Natural killer cell (primary cell): ENCODE measurements at regions not wholly inside any gene's neighbourhood (a gene's known extent, or its start where the extent isn't known, plus 50 kb on each side); places are given as distances from the start of the nearest gene placed in this dataset.
A peak's percentile ranks its signal among the peaks of the same experiment; 100 is the strongest.

ENCODE experiments used
- ATAC-seq, 3 donors: fragments of 150-1000 bp in 2 of 3; fragments of 200-7000 bp in 1 of 3; cut with Tn5 transposase; 1 replicate in 1 of 3; 2 replicates in 2 of 3; pipeline ENCODE4 v1.10.0; 2021; ENCODE audit warnings: mild to moderate bottlenecking in 2 of 3, moderate library complexity in 2 of 3
- DNase-seq, 2 donors: peaks; one replicate each; pipeline versions ENCODE4 v3.0.0 to v3.0.0-alpha.2; 2013 to 2021; ENCODE audit warnings: mixed read lengths in 1 of 2
- H3K27ac ChIP-seq: one replicate; pipeline ENCODE4 v1.5.1; 2013; ENCODE audit warnings: mild to moderate bottlenecking, low read length
- H3K27me3 ChIP-seq: one replicate; pipeline ENCODE4 v1.6.1; 2013; ENCODE audit warnings: low read length; ENCODE audit not compliant: control insufficient read depth, insufficient read depth
- H3K36me3 ChIP-seq: one replicate; pipeline ENCODE4 v1.6.1; 2013; ENCODE audit warnings: low read length; ENCODE audit not compliant: control insufficient read depth, insufficient read depth
- H3K4me1 ChIP-seq: one replicate; pipeline ENCODE4 v1.6.1; 2013; ENCODE audit warnings: low read length; ENCODE audit not compliant: control insufficient read depth, insufficient read depth
- H3K4me3 ChIP-seq: one replicate; pipeline ENCODE4 v1.5.1; 2013; ENCODE audit warnings: low read length
- H3K9me3 ChIP-seq: one replicate; pipeline ENCODE4 v1.6.1; 2013; ENCODE audit warnings: low read length; ENCODE audit not compliant: control insufficient read depth, insufficient read depth
- H3K27ac Mint-ChIP-seq, 2 donors: one replicate each; pipeline ENCODE4 v1.8.0; 2022; ENCODE audit warnings: mild to moderate bottlenecking in 2 of 2, mixed read lengths in 2 of 2, moderate library complexity in 1 of 2
- H3K27me3 Mint-ChIP-seq, 2 donors: one replicate each; pipeline ENCODE4 v1.8.0; 2022; ENCODE audit warnings: low read depth in 2 of 2, mixed read lengths in 2 of 2
- H3K36me3 Mint-ChIP-seq: one replicate; pipeline ENCODE4 v1.8.0; 2022; ENCODE audit warnings: mixed read lengths
- H3K4me1 Mint-ChIP-seq, 2 donors: one replicate each; pipeline ENCODE4 v1.8.0; 2022; ENCODE audit warnings: mixed read lengths in 2 of 2
- H3K4me3 Mint-ChIP-seq: one replicate; pipeline ENCODE4 v1.8.0; 2022; ENCODE audit warnings: mild to moderate bottlenecking, moderate library complexity, mixed read lengths
- H3K9me3 Mint-ChIP-seq, 2 donors: one replicate each; pipeline ENCODE4 v1.8.0; 2022; ENCODE audit warnings: mixed read lengths in 2 of 2
- WGBS: methylation state at CpG from one replicate; pipeline ENCODE4 v1.1.7; 2013; ENCODE audit warnings: missing lambda C conversion rate; ENCODE audit not compliant: insufficient coverage; 5-methylcytosine and 5-hydroxymethylcytosine counted together
- intact Hi-C: fragments of 100-400 bp; cut with micrococcal nuclease; formaldehyde crosslinking; loops from one replicate; pipeline ENCODE4 v1.14.2; 2022
- TF ChIP-seq, protein P1 (sequence below): fragments of 200-600 bp; IDR thresholded peaks from one replicate; pipeline ENCODE4 v1.8.0; 2022; ENCODE audit warnings: antibody characterized with exemption

DNA sequence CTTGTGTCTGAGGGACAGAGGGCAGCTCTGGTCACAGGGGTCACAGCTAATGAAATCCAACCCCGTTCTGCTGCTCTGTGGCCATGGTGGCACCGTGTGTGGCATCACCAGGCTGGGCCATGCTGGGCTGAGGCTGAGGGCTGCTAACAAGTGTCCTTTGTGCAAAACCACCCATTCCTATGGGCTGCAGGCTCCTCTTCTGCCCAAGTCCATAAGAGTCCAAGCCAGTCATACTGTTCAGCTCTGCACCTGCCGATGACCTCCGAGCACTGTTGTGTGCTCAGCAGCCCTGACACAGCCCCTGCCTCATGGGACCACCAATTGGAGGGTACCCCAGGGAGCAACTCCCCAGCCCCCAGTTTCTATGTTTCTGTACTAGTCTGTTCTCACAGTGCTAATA, 133.1 kb downstream of the WDR11 start:
- ATAC-seq (no peak), DNase-seq (no peak)
- Histone ChIP-seq H3K36me3 (no peaks in the 10 kb centered on the region), H3K4me1 (peaks cover 19% of the 10 kb centered on the region), H3K9me3 (peaks cover 1% of the 10 kb centered on the region), H3K4me3 (no peak overlapping the region), H3K27ac (no peak overlapping the region), H3K27me3 (peaks cover 2% of the 10 kb centered on the region)
- TF ChIP-seq, protein P1, sequence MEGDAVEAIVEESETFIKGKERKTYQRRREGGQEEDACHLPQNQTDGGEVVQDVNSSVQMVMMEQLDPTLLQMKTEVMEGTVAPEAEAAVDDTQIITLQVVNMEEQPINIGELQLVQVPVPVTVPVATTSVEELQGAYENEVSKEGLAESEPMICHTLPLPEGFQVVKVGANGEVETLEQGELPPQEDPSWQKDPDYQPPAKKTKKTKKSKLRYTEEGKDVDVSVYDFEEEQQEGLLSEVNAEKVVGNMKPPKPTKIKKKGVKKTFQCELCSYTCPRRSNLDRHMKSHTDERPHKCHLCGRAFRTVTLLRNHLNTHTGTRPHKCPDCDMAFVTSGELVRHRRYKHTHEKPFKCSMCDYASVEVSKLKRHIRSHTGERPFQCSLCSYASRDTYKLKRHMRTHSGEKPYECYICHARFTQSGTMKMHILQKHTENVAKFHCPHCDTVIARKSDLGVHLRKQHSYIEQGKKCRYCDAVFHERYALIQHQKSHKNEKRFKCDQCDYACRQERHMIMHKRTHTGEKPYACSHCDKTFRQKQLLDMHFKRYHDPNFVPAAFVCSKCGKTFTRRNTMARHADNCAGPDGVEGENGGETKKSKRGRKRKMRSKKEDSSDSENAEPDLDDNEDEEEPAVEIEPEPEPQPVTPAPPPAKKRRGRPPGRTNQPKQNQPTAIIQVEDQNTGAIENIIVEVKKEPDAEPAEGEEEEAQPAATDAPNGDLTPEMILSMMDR = no peak
- intact Hi-C loops = no loop called here
- H3K27ac Mint-ChIP-seq = no peak overlapping the region
- peaks cover 6% of the 10 kb centered on the region for H3K36me3 Mint-ChIP-seq
- H3K4me1 Mint-ChIP-seq = peaks cover 11 to 14% of the 10 kb centered on the region in 2 donors
- 77% methylated on average over 4 of the region's 4 CpGs for WGBS
- H3K27me3 Mint-ChIP-seq = peaks cover 7 to 10% of the 10 kb centered on the region in 2 donors
- peaks cover 2% of the 10 kb centered on the region in 2 donors for H3K9me3 Mint-ChIP-seq
- no peak overlapping the region for H3K4me3 Mint-ChIP-seq

DNA sequence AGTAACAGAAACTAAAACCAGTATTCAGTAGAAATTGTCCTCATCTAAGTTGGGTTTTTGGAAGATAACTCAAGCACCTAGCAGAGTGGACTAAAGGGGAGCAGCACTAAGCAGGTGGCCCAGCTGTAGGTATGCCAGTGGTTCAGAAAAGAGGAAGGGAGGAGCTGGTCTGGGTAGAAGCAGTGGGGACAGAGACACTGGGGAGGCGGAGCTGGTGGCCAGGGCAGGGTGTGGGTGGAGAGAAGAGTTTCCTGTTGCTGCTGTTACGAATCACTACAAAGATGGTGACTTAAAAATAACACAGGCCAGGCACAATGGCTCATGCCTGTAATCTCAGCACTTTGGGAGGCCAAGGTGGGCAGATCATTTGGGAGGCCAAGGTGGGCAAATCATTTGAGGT, 136.2 kb downstream of the WDR11 start:
- peaks cover 4% of the 10 kb centered on the region for H3K9me3 ChIP-seq
- Mint-ChIP-seq H3K36me3 (peaks cover 10% of the 10 kb centered on the region), H3K4me3 (peak overlapping the region; percentile 54), H3K27me3 (no peaks in the 10 kb centered on the region), H3K4me1 (peaks cover 11 to 14% of the 10 kb centered on the region in 2 donors), H3K9me3 (peaks cover 2% of the 10 kb centered on the region in 2 donors), H3K27ac (peak overlapping the region; percentile 37 to 48)
- intact Hi-C loops = no loop called here
- peak overlapping the region; percentile 49 for H3K27ac ChIP-seq
- H3K4me3 ChIP-seq = no peak overlapping the region
- no peaks in the 10 kb centered on the region for H3K27me3 ChIP-seq
- DNase-seq (no peak), ATAC-seq (peak in 2 of 3 donors; percentile 51 to 52)
- 36% methylated on average over 2 of the region's 2 CpGs for WGBS
- peaks cover 16% of the 10 kb centered on the region for H3K4me1 ChIP-seq
- H3K36me3 ChIP-seq = no peaks in the 10 kb centered on the region
- TF ChIP-seq, protein P1 = no peak

DNA sequence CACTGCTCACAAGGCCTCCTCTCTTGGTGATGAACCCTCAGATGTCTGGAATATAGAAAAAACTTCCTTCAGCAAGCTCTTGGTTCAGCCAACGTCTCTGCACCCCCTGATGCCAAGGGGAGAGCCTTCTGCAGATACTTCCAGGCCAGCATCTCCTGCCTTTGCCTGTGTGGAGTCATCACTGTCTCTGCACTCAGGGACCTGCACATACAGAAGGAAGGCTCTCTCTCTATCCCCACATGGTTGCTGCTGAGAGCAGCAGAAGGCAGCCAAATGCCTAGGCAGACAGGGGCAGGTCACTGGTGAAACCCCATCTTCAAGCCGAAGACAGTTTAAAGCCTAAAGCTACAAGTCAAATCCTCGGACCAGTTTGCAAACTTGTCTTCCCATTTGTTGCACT, 137.6 kb downstream of the WDR11 start:
- Histone ChIP-seq H3K9me3 (peaks cover 4% of the 10 kb centered on the region), H3K4me1 (peaks cover 16% of the 10 kb centered on the region), H3K27me3 (no peaks in the 10 kb centered on the region), H3K27ac (no peak overlapping the region), H3K36me3 (no peaks in the 10 kb centered on the region), H3K4me3 (no peak overlapping the region)
- TF ChIP-seq, protein P1 = no peak
- Mint-ChIP-seq H3K36me3 (peaks cover 10% of the 10 kb centered on the region), H3K27me3 (no peaks in the 10 kb centered on the region), H3K27ac (no peak overlapping the region), H3K9me3 (peaks cover 2 to 5% of the 10 kb centered on the region in 2 donors), H3K4me1 (peaks cover 9 to 11% of the 10 kb centered on the region in 2 donors), H3K4me3 (no peak overlapping the region)
- 86% methylated on average over 3 of the region's 3 CpGs for WGBS
- DNase-seq (no peak), ATAC-seq (no peak)
- intact Hi-C loops = no loop called here

DNA sequence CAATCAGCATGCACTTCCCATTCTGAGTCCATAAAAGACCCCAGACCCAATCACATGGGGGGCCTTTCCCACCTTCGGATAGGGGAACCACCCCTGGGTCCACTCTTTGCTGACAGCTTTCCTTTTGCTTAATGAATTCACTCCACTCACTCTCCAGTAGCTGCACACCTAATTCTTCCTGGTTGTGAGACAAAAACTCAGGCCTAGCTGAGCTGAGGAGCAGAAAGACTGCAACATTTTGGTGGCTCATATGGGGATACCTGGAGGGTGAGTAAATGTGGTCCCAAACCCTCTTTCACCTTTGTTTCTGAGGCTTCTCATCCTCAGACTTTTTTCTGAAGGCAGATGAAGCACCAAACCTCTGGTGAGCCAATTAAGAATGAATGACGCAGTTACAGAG, 138.1 kb downstream of the WDR11 start:
- Histone ChIP-seq H3K4me1 (peaks cover 16% of the 10 kb centered on the region), H3K4me3 (no peak overlapping the region), H3K27ac (no peak overlapping the region), H3K27me3 (no peaks in the 10 kb centered on the region), H3K36me3 (no peaks in the 10 kb centered on the region), H3K9me3 (peaks cover 4% of the 10 kb centered on the region)
- Mint-ChIP-seq H3K9me3 (peaks cover 3 to 5% of the 10 kb centered on the region in 2 donors), H3K27me3 (no peaks in the 10 kb centered on the region), H3K36me3 (peaks cover 10% of the 10 kb centered on the region), H3K27ac (no peak overlapping the region), H3K4me3 (no peak overlapping the region), H3K4me1 (peaks cover 9 to 11% of the 10 kb centered on the region in 2 donors)
- 91% methylated on average over 2 of the region's 2 CpGs for WGBS
- no peak for ATAC-seq
- TF ChIP-seq, protein P1 = no peak
- intact Hi-C loops = no loop called here
- DNase-seq = no peak
